ENCODE measurements at regions not wholly inside any gene's neighbourhood (a gene's known extent, or its start where the extent isn't known, plus 50 kb on each side); places are given as distances from the start of the nearest gene placed in this dataset.

- H3K14ac ChIP-seq (replicated peaks; ENCODE audit: low read depth, low read length), result no peak overlapping the region
- dilution Hi-C loops (cut with HindIII; ENCODE audit: low sequenced_read_pairs, unreplicated experiment), result no loop called here
- H3K4me1 ChIP-seq (ENCODE audit: control insufficient read depth, insufficient read depth, low read length), result no peaks in the 10 kb centered on the region
- intact Hi-C loops (cut with micrococcal nuclease), result no loop called here
- no peak overlapping the region for H2BK5ac ChIP-seq (ENCODE audit: low read depth, low read length, poor library complexity, severe bottlenecking)
- no peak overlapping the region for H3K4me3 ChIP-seq (ENCODE audit: insufficient read depth, low read depth, low read length)
- H3K79me1 ChIP-seq (ENCODE audit: low read depth in 1 of 2, low read length in 2 of 2), result no peaks in the 10 kb centered on the region
- H3K9ac ChIP-seq (ENCODE audit: low read depth, low read length), result no peak overlapping the region
- no peak overlapping the region for H4K91ac ChIP-seq (ENCODE audit: insufficient read depth, low read depth, low read length)
- H2AK9ac ChIP-seq (replicated peaks; ENCODE audit: low read depth, low read length, poor library complexity), result no peak overlapping the region
- H3K9me1 ChIP-seq (ENCODE audit: insufficient read depth, low read length), result no peaks in the 10 kb centered on the region
- no peak overlapping the region for H2AK5ac ChIP-seq (ENCODE audit: low read depth, low read length)
- TF ChIP-seq BHLHE40 (IDR thresholded peaks at IDR 0.05; ENCODE audit: low read depth, low read length) (no peak), MXI1 (IDR thresholded peaks at IDR 0.05; ENCODE audit: borderline replicate concordance, low read depth, low read length) (no peak), NFE2L2 (IDR thresholded peaks at IDR 0.05; ENCODE audit: low read depth, low read length) (no peak), RCOR1 (IDR thresholded peaks at IDR 0.05; ENCODE audit: insufficient replicate concordance, low read length) (no peak), USF2 (IDR thresholded peaks at IDR 0.05; ENCODE audit: low read depth, low read length) (no peak), RFX5 (IDR thresholded peaks at IDR 0.05; ENCODE audit: low read depth, low read length) (no peak), CHD1 (IDR thresholded peaks at IDR 0.05; ENCODE audit: low read depth, low read length) (no peak), FOS (IDR thresholded peaks at IDR 0.05; ENCODE audit: low read depth, low read length) (no peak)
- H3K27ac ChIP-seq (ENCODE audit: insufficient read depth, low read length), result no peak overlapping the region
- BruUV-seq (replicated peaks), result no TSS peak
- ATAC-seq (ENCODE audit: low read depth), result no peak
- in situ Hi-C loops (cut with MboI; ENCODE audit: low sequenced_read_pairs), result no loop called here
- CTCF ChIA-PET, result interaction anchor here (0.9 kb wide), 1 partner anchor 13 kb away, joined by 3 read pairs; no protein-coding TSS in a partner anchor
- H3K18ac ChIP-seq (ENCODE audit: low read depth, low read length), result no peak overlapping the region
- H3K27me3 ChIP-seq (ENCODE audit: control insufficient read depth, insufficient read depth, low read length), result no peaks in the 10 kb centered on the region
- H2BK20ac ChIP-seq (ENCODE audit: low read depth, low read length), result no peak overlapping the region
- POLR2A ChIA-PET (ENCODE audit: unreplicated experiment), result no interaction called here
- H4K20me1 ChIP-seq (ENCODE audit: insufficient read depth, low read length), result no peaks in the 10 kb centered on the region
- no peak overlapping the region for H3K56ac ChIP-seq (ENCODE audit: extremely low read depth, insufficient read depth, low read length)
- no peak overlapping the region for H4K8ac ChIP-seq (ENCODE audit: low read depth in 2 of 2, low read length in 2 of 2)
- no peak overlapping the region for H3K4ac ChIP-seq (ENCODE audit: low read depth, low read length)
- H4K5ac ChIP-seq (ENCODE audit: low read depth, low read length), result no peak overlapping the region
- H3K4me2 ChIP-seq (ENCODE audit: low read depth, low read length), result no peak overlapping the region
- H2BK15ac ChIP-seq (ENCODE audit: low read depth, low read length), result no peak overlapping the region
- no peak overlapping the region for H2AFZ ChIP-seq (replicated peaks; ENCODE audit: low read length, poor library complexity)
- no peak overlapping the region for H2BK120ac ChIP-seq (ENCODE audit: low read depth, low read length)
- H3K36me3 ChIP-seq (ENCODE audit: control insufficient read depth, insufficient read depth, low read length), result no peaks in the 10 kb centered on the region
- no peak for DNase-seq
- 0 out of 2 replicates have a peak, but pooled peaks cover 3% of the 10 kb centered on the region for H3K9me3 ChIP-seq (ENCODE audit: control insufficient read depth, insufficient read depth, low read length)
- no peak overlapping the region for H3K23ac ChIP-seq (ENCODE audit: low read depth, low read length)
Measured at GRCh38 chr10:105656856-105657255, 1015.8 kb downstream of the SORCS3 start.
